ENCODE measurements at regions not wholly inside any gene's neighbourhood (a gene's known extent, or its start where the extent isn't known, plus 50 kb on each side); places are given as distances from the start of the nearest gene placed in this dataset.
"Not testable (repeated sequence)": the region's sequence is repeated elsewhere in the genome, so short reads cannot be mapped to it uniquely, and the experiment has no call there.

DNA sequence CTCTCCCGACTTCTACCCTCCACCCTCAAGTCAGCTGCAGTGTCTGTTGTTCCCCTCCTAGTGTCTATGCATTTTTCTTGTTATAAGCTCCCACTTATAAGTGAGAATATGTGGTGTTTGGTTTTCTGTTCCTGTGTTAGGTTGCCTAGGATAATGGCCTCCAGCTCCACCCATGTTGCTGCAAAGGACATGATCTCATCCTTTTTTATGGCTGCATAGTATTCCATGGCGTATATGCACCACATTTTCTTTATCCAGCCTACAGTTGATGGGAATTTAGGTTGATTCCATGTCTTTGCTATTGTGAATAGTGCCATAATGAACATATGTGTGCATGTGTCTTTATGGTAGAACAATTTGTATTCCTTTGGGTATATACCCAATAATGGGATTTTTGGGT is 80.7 kb downstream of the SPTSSA start:
- not testable (repeated sequence) for DNase-seq

DNA sequence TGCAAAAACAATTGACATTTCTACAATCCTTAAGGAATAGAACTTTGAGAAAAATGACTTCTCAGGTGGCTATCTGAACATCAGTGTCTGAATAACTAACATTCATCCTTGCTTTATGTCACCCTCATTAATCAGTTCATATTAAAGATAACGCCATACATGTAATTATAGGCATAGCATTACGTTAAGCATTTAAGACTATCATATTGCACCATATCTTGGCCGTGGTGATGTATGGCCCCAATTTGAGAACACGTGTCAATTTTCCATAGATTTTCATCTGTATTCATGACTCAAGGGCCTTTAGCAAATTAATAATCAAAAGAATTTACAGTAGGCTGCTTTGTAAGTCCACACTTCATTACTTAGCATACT is 81.6 kb downstream of the SPTSSA start:
- no peak for DNase-seq

DNA sequence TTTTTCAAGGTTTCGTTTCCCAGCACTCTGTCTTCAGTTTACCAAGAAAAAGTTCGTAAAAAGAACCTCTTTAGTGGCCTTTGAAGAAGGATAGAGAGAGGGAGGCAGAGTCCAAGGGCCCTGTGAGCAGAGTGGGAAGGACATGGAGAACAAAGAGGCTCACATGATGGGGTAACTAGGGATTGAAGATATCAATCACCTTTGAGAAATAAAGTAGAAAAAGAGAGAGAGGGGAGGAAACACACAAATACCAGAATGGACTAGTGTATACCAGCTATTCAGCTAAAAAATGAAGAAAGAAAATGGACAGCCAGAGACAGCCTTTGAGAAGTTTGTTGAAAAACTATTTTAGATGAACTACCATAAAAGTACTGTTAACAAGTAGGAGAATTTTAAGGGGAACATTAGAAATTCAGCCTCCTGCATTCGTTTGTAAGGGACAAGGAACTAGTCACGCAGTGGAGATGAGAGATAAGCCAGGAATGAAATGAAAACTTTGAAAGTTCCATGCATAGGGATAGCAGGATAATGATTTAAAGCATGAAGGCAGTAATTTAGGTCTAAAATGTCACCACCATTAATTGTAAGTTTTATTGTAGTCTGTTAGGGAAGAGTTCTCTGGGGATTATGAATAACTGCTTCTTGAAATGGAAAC is 82.1 kb downstream of the SPTSSA start:
- no peak for DNase-seq

DNA sequence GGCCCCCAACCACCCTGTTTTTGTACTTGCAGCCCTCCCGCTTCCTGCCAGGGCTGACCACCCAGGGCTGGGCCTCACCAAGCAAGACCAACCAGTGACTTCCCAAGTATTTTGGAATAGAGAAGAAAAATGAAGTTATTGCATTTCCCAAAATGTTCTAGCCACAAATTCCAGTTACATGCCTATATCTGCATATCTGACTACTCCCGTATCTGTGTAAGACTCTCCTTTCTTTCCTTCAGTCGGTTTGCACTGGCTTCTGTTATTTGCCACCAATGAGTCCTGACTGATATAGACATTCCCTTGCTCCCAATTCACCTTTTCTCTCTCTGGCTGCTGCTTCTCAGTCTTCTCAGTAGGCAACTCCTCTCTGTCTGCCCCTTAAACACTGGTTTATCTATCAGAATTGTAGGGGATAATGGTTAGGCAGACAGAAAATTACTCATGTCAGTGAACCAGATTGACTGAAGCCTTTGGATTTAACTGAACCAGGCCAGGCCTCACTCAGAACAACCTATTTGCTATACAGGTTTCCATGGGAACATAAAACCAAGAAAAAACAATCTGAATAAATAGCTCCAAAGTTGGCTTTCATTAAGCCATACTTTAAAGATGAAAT is 85.3 kb downstream of the SPTSSA start:
- DNase-seq, result no peak

DNA sequence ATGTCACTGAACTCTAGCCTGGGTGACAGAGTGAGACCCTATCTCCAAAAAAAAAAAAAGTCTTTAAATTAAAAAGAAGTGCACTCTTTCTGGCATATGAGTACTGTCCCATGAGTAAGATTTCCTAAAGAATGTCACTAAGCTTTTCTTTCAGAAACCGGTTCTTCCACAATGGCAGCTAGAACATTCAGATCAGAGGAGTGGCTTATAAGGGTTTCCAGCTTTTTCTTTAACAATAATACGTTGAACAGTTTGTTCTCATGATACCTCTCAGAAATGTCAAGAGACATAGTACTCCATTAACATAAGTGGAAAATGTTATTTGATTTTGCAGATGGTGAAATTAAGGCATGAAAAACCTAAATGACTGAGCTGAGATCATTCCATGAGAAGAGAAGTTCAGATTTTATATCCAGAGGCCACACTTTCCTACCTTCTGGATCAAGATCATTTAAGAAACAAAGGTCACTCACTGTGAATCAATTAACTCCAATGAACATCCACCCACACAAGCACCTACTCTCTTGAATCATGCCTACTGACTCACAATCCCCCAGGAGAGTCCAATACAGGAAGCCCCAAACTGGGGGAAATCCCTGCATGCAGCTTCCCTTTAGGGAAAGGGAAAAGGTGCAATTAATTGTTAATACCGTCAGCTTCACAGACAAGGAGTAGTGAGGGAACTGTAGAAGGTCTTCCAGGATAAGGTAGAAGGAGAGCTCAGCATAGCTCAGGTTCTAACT is 86.9 kb downstream of the SPTSSA start:
- DNase-seq, result no peak

DNA sequence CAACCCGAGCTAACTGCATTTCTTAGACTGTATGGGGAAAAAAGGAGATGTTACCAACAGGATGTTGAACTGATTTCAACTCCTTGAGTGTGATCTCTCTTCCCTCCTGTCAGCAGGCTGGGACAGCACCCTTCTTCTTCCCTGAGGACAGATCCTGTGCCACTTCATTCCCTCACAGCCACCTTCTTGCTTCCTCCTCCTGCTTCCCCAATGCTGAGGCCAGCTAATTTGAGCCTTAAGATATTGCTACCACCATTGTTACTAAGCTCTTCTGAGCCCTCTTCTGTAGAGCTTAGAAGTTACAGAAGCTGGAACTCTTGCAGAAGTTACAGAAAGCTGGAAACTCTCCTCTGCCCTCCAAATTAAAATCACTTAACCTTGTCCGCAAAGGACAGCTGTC is 88.8 kb downstream of the SPTSSA start:
- DNase-seq, result no peak

DNA sequence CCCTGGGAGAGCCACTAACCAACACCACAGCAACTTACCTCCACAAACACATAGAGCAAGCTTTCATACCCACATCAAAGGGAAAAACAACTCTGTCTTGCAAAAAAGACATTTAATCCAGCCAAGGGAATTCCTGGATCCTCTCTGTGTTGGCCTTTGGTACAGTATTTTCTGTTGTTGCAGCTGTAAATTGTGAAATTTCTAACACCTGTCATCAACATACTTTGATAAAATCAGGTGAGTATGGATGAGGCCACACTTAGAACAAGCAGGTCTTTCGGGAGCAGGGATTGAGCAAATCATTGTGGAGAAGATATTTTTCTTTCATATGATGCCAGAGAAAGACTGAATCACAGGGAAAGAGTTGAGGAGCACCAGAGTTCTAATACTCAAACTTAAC is 89.3 kb downstream of the SPTSSA start:
- DNase-seq, result no peak

DNA sequence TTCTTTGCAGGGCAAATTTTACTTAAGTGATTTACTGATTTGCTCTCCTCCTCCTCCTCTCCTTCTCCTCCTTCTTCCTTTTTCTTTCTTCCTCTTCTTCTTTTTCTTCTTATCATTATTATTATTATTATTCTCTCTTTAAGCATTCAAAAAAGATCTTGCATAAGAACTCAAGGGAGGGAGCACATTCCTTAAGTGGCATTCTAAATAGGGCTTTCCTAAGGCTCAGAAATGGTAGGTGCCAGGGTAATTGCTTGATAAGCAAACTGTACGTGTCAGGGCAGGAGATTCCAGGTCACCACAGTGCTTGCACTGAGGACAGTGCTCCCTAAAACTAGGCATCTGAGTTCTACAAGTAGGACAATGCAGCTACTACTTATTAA is 92.4 kb downstream of the SPTSSA start:
- no peak for DNase-seq

DNA sequence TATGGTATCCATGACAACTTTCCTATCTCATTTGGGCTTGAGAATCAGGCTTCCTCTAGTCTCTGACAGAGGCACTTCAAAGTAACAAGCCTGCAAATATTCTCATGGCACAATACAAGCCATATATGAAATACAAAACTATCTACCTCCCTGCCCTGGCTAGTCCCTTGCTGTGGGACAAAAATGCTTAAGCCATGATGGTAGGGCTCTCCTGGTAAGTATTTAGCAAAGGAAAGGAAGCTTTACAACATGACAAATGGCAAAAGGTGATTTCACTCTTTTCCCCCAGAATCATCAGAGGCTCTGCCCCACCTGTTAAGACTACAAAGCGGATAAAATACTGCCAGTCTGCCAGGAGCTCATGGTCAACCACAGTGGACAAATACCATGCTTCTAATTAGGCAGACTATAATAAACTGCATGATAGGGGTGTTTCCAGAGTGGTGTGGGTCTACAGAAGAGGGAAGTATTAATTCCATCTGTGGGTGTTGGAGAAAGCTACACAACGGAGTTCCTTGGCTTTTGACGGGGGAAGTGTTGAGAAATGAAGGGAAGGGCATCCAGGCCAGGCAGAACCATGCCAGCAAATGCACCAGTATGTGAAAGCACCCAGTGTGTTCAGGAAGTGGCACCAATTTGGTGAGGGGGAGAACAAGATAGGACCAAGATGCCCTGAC is 92.9 kb downstream of the SPTSSA start:
- no peak for DNase-seq

DNA sequence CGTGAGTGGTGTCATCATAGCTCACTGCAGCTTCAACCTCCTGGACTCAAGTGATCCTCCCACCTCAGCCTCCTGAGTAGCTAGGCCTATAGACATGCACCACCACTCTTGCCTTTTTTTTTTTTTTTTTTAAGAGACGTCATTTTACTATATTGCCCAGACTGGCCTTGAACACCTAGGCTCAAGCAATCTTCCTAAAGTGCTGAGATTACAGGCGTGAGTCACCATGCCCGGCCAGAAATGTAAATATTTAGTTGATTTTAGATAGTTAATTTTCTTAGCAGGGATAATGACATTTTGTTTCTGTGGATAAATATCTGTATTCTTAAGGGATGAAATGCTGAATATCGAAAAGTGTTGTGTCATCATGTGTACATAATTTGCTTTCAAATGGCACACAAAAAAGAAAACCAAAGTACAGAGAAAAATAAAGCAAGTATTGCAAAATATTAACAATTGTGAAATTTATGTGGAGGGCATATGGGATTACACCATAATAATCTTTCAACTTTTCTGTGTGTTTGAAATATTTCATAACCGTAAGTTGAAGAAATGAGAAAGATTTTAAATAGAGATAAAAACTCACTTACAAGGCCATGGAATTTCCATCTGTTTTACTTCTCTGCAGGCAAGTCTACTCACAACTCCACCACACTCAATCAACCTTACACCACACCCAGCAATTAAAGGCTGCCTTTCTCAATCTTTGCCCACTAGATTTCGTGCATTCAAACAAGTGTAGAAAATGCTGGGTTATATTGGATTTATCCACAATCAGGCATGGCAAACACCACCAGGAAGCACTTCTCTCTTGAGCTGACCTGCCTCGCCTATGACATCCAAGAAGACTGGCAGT is 93.7 kb downstream of the SPTSSA start:
- no peak for DNase-seq

DNA sequence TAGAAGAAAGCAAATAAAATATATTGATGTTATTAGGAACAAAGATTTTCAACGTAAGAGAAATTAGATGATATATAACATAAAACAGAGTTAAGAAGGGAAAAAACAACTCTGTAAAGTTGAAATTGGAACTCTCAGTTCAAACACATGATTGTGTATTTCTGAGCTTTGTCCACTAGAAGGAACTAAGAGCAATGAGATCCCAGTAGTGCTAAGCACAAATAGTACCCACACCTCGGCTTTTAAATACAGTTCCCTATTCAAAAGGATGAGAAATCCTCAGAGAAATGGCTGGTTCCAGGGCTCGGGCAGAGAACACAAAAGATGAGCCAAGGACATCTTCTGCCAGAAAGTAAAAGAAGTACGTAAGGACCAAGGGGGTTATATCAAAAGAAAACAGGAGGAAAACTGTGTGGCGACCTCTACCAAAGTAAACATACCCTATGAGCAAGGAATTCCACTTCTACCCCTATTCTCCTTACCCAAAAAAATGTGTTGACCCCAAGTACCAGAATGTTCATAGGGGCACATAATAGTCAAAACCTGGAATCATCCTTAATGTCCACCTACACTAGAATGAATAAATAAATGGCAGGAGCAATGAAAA is 96.6 kb downstream of the SPTSSA start:
- no peak for DNase-seq

DNA sequence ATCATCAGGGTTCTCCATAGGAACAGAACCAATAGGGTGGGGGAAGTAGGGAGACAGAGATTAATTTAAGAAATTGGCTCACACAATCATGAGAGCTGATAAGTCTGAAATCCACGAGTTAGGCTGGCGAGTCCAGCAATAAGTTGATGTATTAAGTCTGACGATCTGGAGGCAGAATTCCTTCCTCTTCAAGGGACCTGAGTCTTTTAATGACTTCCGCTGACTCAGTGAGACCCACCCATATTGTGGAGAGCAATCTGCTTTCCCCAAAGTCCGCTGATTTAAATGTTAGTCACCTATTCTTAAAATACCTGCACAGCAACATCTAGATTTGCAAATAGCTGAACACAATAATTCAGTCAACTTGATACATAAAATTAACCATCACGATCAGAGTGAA is 97.8 kb downstream of the SPTSSA start:
- DNase-seq, result no peak

DNA sequence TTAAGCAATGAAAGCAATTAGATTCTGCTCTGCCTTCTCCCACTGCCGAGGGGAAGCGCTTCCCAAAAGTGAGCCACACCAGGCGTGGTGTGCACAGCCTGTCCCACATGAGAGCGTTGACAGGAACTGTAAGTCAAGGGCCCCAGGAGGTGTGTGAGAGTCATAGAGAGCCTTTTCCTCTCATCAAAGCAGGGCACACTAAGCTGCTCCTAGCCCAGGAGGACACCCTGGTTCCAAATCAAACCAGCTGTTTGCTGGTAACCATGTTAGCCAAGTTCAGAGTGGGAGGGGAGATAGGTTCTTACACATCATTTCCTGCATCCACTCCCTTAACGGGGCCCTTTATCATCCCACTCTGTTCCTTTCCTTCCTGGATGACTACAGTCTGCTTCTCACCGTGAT is 98.3 kb downstream of the SPTSSA start:
- no peak for DNase-seq

DNA sequence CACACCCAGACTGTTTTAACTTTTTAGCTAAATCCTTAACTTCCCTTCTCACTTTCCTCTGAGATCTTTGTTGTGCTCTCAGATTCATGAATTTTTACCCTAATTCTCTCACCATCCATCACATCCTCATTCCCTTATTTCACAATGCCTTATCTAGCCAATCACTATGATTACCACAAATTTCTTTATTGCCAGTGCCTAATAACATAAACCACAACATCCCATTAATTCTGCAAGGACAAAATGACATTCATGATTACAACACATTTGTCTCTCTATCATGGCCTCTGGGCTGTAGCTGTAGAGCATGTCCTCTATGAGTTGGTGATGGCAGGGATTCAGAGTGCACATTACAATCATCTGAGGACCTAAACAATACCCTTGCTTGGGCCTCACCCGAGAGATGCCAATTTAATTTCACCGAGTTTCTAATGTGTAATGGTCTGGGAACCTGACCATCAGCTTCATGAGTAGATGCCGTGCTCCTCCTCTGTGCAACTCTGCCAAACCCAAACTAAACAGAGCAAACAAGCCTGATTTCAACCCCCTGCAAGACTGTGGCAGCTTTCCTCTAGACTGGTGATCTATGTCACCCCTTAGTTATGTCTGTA is 99.3 kb downstream of the SPTSSA start:
- DNase-seq, result no peak

DNA sequence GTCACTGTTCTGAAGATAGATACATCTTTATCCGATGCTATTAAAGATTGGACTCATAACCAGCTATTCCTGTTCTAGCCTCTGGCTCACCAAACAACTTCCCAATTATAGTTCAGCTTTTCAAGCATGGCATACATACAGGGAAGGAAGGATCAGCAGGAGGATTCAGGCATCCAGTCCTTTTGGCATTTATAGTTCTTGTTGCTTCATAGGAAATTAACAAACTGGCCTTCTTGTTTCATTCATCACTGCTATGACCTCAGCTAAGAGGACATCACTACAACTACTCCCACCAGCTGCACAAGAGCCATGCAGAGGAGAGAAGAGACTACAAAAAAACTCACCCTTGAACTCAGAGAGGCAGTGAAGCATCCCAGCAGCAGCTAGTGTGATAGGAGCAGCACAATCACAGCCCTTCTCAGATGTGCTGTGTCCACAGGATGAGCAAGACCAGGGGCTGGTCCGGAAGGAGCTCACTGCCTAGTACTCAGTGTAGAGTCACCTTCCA is 100.5 kb downstream of the SPTSSA start:
- DNase-seq, result no peak

DNA sequence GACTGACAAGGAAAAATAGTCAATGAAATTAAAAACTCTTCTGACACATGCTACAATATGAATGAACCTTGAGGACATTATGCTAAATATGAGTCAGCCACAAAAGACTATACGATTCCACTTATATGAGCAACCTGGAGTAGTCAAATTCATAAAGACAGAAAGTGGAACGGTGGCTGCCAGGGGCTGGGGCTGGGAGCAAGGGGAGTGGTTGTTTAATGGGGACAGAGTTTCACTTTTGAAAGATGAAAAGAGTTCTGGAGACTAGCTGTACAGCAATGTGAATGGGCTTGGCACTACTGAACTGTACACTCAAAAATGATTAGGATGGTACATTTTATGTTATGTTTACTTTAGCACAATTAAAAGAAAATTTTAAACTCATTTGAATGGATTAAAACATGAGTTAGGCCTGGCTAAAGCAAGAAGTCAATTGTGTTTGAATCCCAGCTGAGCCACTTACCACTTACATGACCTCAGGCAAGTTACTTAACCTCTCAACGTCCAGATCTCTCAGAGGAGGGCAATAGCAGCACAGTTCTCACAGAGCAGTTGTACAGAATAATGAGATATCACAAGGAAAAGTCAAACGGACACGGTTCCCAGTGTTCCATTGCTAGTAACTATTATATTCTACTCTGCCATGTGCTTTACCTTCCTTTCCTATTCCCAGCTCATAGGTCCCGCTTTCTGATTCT is 102.5 kb downstream of the SPTSSA start:
- DNase-seq, result no peak

DNA sequence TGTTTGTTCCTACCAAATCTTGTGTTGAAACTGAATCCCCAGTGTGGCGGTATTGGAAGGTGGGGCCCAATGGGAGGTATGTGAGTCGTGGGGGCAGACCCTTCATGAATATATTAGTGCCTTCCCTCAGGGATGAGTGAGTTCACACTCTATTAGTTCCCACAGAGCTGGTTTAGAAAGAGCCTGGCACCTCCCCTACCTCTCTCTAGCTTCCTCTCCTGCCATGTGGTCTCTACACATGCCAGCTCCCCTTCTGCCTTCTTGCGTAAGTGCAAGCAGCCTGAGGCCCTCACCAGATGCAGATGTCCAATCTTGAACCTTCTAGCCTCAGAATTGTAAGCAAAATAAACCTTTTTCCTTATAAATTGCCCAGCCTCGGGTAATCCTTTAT is 105.8 kb downstream of the SPTSSA start:
- no peak for DNase-seq

DNA sequence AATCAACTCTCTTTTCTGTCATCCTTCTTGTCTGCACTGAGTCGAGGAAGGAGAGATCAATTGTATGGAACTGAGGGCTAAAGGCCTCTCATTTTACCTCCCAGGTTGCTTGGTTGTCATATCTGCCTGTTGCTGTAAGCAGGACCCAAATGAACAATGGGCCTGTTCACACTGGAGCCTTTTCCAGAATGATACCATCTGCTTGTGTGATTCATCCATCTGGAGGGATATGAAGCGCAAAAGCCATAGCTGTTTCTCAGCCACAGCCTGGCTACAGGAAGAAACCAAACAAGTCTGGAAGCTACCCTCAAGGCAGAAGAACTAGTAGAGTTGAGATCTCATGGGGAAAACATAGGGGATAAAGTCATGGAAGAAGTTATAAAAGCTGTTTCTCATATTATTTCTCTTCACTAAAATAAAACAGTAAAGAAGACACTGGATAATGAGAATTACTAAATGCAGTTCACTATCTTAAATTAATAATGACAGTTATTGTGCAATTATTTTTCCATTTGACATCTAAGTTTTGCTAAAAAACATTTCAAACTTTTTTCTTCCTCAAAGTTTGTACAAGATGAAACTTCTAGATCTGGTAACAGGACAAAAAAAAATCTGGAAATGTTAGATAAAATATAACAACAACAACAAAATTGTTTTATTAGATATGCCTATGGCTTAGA is 106.3 kb downstream of the SPTSSA start:
- DNase-seq, result no peak

DNA sequence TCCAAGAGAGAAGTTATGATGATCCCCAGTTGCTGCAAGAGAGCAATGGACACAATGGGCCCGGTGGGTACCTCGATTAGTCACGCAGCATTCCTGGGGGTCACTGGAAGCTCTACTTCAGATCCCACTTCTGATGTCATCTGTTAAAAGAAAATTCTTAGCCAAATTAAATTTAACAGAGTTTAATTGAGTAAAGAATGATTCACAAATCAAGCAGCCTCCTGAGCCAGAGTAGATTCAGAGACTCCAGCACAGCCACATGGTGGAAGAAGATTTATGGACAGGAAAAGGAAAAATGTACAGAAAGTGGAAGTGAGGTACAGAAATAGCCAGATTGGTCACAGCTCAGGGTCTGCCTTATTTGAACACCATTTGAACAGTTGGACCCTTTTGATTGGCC is 107.5 kb downstream of the SPTSSA start:
- no peak for DNase-seq

DNA sequence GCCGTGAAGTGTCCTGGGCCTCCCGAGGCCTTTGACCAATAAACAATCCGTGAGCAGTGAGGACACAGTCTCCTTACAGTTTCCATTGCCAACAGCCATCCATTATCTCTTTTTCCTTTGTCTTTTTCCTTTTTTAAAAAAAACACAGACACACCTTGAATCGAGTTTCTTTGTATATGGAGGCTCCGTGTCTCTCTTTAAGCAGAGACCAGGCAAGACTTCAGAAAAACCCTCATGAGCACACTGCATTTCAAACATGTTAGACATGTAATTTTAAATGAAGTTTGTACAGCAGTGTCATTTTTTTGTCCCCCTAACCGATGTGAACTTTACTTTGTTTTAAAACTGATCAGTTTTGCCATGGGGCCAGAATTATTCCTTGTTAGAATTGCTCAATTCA is 111.1 kb downstream of the SPTSSA start:
- DNase-seq, result no peak

DNA sequence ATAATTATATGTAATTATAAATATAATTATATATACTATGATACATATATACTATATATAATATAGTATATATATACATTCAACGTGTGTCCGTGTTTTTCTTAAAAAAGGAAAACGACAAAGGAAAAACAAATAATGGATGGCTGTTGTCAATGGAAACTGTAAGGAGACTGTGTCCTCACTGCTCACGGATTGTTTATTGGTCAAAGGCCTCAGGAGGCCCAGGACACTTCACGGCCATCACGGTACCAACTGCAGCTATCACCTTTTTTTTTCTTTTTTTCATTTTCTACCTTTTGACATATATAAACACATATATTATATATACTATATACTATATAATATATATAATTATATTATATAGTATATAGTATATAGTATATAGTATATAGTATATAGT is 113.4 kb downstream of the SPTSSA start:
- no peak for DNase-seq

Measured in CD4-positive, alpha-beta T cell treated with Interferon gamma for 1 hour (primary cell).